Fibroblast of mammary gland (primary cell): ENCODE measurements at regions not wholly inside any gene's neighbourhood (a gene's known extent, or its start where the extent isn't known, plus 50 kb on each side); places are given as distances from the start of the nearest gene placed in this dataset.

Source experiments
- DNase-seq: peaks from one replicate; pipeline ENCODE4 v3.0.0-alpha.2; 2010; ENCODE audit warnings: low read depth
- H3K4me3 ChIP-seq: 2 replicates; pipeline ENCODE4 v1.5.1; 2011; ENCODE audit warnings: low read depth, mild to moderate bottlenecking, low read length, moderate library complexity; ENCODE audit not compliant: control insufficient read depth
- TF ChIP-seq, protein P1 (sequence below): conservative IDR thresholded peaks from 2 replicates; pipeline ENCODE4 v1.5.1; 2011; ENCODE audit warnings: low read depth, low read length, inconsistent platforms; ENCODE audit not compliant: control insufficient read depth, insufficient read depth

DNA sequence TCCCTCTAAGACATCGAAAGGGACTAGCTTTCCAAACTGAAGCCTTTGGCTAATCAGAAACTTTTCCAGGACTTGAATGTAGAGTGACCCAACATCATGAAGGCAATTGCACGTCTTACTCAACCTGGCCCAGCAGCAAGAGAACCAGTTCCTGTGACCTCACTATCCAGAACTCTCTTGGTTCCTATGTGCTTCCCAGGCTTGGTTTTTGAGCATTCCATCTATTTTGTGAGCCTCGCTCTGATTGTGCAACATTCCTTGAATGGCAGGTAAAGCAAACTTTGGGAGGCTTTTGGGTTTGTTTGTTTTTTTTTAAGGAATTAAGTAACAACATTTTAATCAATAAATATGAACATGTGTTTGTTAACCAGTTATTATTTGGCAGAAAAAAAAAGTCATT lies 183.6 kb upstream of the EGLN3 start:
- TF ChIP-seq, protein P1, sequence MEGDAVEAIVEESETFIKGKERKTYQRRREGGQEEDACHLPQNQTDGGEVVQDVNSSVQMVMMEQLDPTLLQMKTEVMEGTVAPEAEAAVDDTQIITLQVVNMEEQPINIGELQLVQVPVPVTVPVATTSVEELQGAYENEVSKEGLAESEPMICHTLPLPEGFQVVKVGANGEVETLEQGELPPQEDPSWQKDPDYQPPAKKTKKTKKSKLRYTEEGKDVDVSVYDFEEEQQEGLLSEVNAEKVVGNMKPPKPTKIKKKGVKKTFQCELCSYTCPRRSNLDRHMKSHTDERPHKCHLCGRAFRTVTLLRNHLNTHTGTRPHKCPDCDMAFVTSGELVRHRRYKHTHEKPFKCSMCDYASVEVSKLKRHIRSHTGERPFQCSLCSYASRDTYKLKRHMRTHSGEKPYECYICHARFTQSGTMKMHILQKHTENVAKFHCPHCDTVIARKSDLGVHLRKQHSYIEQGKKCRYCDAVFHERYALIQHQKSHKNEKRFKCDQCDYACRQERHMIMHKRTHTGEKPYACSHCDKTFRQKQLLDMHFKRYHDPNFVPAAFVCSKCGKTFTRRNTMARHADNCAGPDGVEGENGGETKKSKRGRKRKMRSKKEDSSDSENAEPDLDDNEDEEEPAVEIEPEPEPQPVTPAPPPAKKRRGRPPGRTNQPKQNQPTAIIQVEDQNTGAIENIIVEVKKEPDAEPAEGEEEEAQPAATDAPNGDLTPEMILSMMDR = no peak
- DNase-seq = no peak
- no peak overlapping the region for H3K4me3 ChIP-seq

DNA sequence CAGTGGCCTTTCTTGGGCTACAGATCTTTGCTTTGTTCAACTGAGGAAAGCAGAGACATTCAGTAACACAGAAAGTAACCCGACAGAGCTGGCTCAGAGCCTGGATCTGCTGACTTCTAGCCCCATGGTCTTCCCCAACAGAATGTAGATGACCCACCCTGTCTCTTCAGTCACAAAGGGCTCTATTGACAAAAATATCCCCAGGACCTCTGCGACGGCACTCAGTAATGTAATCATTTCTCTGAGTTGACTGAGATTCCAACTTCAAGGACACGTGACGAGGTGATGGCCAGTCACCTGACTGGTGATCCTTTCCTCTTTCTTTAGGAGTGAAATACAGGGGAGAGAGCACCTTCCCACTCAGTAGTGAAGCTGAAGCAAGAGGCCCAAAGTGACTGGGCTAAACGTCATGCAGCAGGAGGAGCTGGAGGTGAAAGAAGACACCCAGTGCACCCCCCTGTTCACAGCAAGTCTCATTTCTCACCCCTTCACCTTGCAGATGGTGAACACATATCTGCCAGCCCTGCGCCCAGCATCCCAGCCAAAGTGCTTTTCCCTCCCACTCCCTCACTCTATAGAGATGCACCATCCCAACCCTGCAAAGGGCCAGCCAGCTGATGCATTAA lies 179.2 kb upstream of the EGLN3 start:
- no peak overlapping the region for H3K4me3 ChIP-seq
- TF ChIP-seq, protein P1 = no peak
- DNase-seq = no peak

DNA sequence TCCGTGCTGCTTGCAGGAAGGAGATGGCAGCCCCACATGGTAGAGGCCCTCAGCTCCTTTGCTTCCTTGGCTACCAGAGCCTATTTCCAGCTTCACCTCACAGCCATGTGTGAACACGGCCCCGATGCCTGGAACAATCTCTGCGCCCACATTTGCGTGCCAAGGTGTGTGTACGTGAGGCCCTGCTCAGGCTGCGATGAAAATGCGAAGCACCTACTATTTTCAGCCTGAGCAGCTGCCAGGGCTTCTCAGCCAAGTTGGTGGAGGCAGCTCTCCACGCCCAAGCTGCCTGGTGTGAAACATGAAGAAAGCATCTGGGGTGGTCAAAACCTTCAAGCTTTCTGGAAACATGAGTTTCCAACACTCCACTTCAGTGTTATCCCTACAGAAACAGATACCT lies 177.8 kb upstream of the EGLN3 start:
- no peak overlapping the region for H3K4me3 ChIP-seq
- TF ChIP-seq, protein P1 = no peak
- no peak for DNase-seq

DNA sequence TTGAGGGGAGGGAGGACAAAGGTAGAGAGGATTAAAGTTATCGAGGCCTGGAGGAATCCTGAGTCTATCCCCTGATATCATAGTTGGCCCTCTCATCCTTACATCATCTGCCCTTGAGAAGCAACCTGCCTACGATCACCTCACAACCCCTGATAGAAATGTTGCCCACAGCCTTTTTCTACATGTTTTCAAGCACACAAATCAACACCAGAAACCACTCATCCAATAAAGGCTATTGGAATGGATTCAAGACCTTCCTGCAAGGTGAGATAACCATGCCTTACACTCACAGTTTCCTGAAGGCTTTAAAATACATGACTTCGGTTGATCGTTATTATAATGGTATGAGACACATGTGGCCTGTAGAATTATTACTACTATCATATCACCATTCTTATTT lies 175.7 kb upstream of the EGLN3 start:
- TF ChIP-seq, protein P1 = no peak
- no peak for DNase-seq
- no peak overlapping the region for H3K4me3 ChIP-seq

DNA sequence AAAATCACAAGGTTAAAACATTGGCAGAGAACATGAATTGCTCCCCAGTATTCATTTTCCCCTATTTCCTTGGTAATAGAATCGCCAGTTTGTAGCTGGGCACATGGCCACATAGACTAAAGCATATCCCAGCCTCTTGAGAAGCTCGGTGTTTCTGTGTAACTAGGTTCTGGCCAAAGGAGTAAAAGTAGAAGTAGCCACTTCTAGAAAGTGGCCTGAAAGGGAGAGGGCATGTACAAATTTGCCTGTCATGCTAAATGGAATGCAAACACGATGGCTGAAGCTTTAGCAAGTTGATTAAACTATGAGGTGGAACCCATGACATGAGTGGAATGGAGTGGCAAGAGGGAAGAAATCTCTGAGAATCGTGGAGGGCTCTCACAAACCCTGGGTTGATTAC lies 173.7 kb upstream of the EGLN3 start:
- DNase-seq = no peak
- H3K4me3 ChIP-seq = no peak overlapping the region
- TF ChIP-seq, protein P1 = no peak

DNA sequence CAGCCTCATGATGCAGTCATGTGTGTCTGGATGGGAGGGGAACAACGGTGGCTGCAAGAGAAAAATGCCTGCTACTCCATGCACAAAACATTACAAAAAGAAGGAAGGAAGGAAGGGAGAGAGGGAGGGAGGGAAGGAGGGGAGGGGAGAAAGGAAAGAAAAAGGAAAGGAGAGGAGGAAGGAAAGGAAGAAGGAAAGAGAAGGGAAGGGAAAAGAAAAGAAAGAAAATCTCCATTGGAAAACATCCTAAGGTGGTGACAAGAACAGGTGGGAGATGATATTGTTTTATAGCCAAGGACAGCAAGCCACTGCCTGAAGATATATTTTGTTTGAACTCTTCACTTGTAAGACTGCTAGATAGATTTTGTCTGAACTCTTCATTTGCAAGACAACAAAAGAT lies 171.8 kb upstream of the EGLN3 start:
- no peak for DNase-seq
- TF ChIP-seq, protein P1 = no peak
- no peak overlapping the region for H3K4me3 ChIP-seq

DNA sequence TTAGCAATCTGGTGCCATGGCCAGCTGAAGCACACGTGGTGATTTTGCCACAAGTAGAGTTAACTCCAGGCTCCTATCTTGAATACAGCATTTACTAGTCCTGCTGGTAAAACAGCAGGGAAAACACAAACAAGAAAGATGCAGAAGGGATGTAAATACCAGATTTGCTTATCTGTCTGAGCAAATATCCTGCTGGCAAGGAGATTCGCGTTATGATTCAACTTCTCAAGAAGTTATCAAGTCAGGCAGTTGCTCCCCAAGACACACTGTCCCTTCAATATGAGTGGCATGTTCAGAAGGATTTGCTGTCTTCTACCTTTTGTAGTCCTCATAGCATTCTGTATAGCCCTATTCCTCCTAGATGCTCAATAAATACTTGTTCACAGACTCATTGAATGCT lies 171.2 kb upstream of the EGLN3 start:
- DNase-seq = no peak
- no peak overlapping the region for H3K4me3 ChIP-seq
- TF ChIP-seq, protein P1 = no peak
